ENCODE measurements at regions not wholly inside any gene's neighbourhood (a gene's known extent, or its start where the extent isn't known, plus 50 kb on each side); places are given as distances from the start of the nearest gene placed in this dataset.
"Not testable (repeated sequence)": the region's sequence is repeated elsewhere in the genome, so short reads cannot be mapped to it uniquely, and the experiment has no call there.

- DNase-seq: peak; percentile 76
These were observed 88.0 kb upstream of the RPRML start for GRCh38 chr17:47066841-47067682.

- no peak for DNase-seq
These were observed 87.0 kb upstream of the RPRML start for GRCh38 chr17:47066095-47066494.

DNA sequence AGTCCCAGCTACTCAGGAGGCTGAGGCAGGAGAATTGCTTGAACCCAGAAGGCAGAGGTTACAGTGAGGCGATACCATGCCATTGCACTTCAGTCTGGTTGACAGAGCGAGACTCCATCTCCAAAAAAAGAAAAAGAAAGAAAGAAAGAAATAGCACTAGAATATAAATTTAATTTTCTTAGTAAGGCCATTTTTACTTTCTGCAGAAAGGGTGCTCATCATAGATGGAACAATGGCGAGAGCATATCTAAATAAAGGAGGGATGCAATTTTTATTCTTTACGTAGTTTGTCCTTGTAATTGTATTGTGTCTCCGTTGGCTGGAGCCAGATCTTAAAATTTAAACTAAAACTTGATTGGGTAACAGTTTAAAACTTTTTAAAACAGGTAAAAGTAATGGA is 85.6 kb upstream of the RPRML start:
- DNase-seq: no peak

DNA sequence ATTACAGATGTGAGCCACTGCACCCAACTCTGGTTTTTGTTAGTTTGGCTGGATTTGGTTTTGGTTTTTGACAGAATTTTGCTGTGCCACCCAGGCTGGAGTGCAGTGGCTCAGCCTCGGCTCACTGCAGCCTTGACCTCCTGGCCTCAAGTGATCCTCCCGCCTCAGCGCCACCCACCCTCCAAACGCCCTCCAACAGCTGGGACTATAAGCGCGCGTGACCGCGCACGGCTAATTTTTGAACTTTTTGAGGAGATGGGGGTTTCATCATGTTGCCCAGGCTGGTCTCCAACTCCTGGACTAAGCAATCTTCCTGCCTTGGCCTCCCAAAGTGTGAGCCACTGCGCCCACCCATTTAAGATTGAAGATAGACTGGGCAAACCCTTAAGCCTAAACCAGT is 84.4 kb upstream of the RPRML start:
- DNase-seq: no peak

- not testable (repeated sequence) for DNase-seq
These were observed 83.8 kb upstream of the RPRML start for GRCh38 chr17:47062851-47063250.

DNA sequence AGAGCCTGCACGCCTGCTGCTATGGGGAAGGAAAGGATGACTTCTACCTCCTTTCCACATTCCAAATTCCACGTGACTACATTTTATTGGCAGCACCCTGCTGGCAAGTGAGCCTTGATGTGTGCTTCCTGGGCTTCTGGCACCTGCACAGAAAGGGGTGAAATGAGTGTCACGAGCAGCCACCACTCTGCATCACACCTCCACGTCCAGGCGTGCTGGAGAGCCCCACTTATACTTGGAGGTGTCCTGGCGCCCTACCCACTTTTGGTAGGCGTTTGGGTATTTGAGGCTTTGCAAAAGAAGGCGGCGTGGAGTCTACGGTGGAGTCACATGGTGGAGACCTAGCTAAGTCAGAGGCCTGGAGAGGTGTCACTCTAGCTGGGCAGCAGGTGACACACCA is 81.0 kb upstream of the RPRML start:
- DNase-seq: not testable (repeated sequence)

DNA sequence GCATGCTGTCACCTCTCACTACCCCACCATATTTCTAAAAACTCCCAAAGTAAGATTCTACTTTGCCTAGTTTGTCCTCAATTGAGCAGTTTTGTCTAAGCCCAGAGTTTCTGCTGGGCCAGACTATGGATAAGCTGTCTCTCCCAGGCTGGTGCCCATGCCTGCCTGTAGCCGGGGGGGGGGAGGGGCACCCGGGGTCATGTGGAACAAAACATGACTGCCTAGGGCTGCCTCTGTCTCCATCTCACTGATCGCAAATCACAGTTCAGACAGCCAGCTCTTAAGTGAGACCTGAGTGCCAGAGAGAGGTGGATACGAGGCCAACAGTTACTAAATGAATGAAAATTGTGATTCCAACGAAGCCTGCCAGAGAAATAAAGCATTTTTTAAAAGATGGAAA is 78.8 kb upstream of the RPRML start:
- DNase-seq: no peak

GRCh38 chr17:47057279-47057678 is 78.2 kb upstream of the RPRML start:
- DNase-seq: not testable (repeated sequence)

DNA sequence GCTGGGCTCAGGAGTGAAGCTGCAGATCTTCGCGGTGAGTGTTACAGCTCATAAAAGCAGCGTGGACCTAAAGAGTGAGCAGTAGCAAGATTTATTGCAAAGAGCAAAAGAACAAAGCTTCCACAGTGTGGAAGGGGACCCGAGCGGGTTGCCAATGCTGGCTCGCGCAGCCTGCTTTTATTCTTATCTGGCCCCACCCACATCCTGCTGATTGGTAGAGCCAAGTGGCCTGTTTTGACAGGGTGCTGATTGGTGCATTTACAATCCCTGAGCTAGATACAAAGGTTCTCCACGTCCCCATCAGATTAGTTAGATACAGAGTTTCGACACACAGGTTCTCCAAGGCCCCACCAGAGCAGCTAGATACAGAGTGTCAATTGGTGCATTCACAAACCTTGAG is 77.6 kb upstream of the RPRML start:
- DNase-seq: not testable (repeated sequence)
